Testis (tissue), 2 donors: ENCODE measurements at regions not wholly inside any gene's neighbourhood (a gene's known extent, or its start where the extent isn't known, plus 50 kb on each side); places are given as distances from the start of the nearest gene placed in this dataset.

ENCODE experiments used
- DNase-seq: peaks from one replicate; pipeline ENCODE4 v3.0.0-alpha.2; 2019
- H3K27ac ChIP-seq, 2 donors: fragments of 200-600 bp; sonication (generic); one replicate each; pipeline ENCODE4 v1.5.1; 2019
- H3K27me3 ChIP-seq: fragments of 200-600 bp; sonication (generic); one replicate; pipeline ENCODE4 v1.5.1; 2019
- H3K36me3 ChIP-seq: fragments of 200-600 bp; sonication (generic); one replicate; pipeline ENCODE4 v1.5.1; 2017; ENCODE audit warnings: low read depth; ENCODE audit errors: missing control alignments
- H3K4me1 ChIP-seq: fragments of 200-600 bp; sonication (generic); one replicate; pipeline ENCODE4 v1.5.1; 2019
- H3K4me3 ChIP-seq, 2 donors: fragments of 200-600 bp; sonication (generic); one replicate each; pipeline ENCODE4 v1.5.1; 2017 to 2019
- H3K9me3 ChIP-seq: fragments of 200-600 bp; sonication (generic); one replicate; pipeline ENCODE4 v1.5.1; 2017
- CTCF ChIP-seq, 3 experiments: fragments of 450-650 bp in 2 of 3; fragments of 200-600 bp in 1 of 3; sonication (generic) in 1 of 3; IDR thresholded peaks; one replicate each; pipeline ENCODE4 v1.5.1; 2016 to 2019; ENCODE audit warnings: antibody characterized with exemption in 3 of 3, mild to moderate bottlenecking in 2 of 3, moderate library complexity in 1 of 3
- POLR2A ChIP-seq: fragments of 450-650 bp; IDR thresholded peaks from one replicate; pipeline ENCODE4 v1.6.1; 2017; ENCODE audit warnings: antibody characterized with exemption, mild to moderate bottlenecking, moderate library complexity
- whole genome bisulfite sequencing, 2 donors: methylation state at CpG; one replicate each; pipeline ENCODE4 v1.1.5; 2018; 5-methylcytosine and 5-hydroxymethylcytosine counted together
- intact Hi-C: fragments of 100-400 bp; cut with DNase I; formaldehyde crosslinking; loops from one replicate; pipeline ENCODE4 v1.15.1; 2023; ENCODE audit warnings: low total_unique reads

- Histone ChIP-seq H3K9me3 (no peaks in the 10 kb centered on the region), H3K4me1 (no peaks in the 10 kb centered on the region), H3K27me3 (no peaks in the 10 kb centered on the region), H3K4me3 (peak overlapping the region in 1 of 2 donors; percentile 38), H3K36me3 (no peaks in the 10 kb centered on the region), H3K27ac (no peak overlapping the region)
- intact Hi-C loops = no loop called here
- DNase-seq = no peak
- TF ChIP-seq CTCF (IDR thresholded peaks at IDR 0.05) (no peak), POLR2A (no peak)
- 64 to 80% methylated on average over 15 of the region's 15 CpGs for WGBS, 2 donors
Observed at GRCh38 chr4:186930024-186930423, 206.4 kb upstream of the FAT1 start.

DNA sequence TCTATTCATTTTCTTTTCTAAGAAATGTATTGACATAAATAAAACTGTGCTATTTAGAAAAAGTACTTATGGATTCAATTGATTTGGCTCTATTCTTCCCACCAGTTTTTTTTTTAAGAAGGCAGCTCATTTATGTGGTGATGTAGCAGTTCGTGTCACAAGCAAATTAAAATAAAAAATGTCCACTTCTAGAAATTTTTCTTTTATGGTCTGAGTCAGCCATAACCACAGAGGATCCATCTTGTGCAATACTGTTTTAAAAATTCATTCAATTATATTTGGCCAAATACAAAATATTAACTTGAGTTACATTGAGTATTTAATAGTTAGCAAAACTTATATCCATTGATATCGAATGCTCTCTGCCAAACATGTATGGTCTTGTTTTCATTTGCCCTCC is 207.9 kb upstream of the FAT1 start:
- TF ChIP-seq POLR2A (no peak), CTCF (IDR thresholded peaks at IDR 0.05) (no peak)
- 89 to 93% methylated on average over 2 of the region's 2 CpGs for WGBS, 2 donors
- Histone ChIP-seq H3K36me3 (no peaks in the 10 kb centered on the region), H3K27ac (no peak overlapping the region), H3K27me3 (no peaks in the 10 kb centered on the region), H3K9me3 (no peaks in the 10 kb centered on the region), H3K4me1 (no peaks in the 10 kb centered on the region), H3K4me3 (no peak overlapping the region)
- DNase-seq = no peak
- intact Hi-C loops = no loop called here

- Histone ChIP-seq H3K27ac (no peak overlapping the region), H3K4me3 (no peak overlapping the region), H3K27me3 (no peaks in the 10 kb centered on the region), H3K4me1 (peaks cover 7% of the 10 kb centered on the region), H3K36me3 (no peaks in the 10 kb centered on the region), H3K9me3 (no peaks in the 10 kb centered on the region)
- intact Hi-C loops = no loop called here
- DNase-seq = no peak
- WGBS, 2 donors = 88 to 89% methylated on average over 5 of the region's 5 CpGs
- TF ChIP-seq POLR2A (no peak), CTCF (IDR thresholded peaks at IDR 0.05) (no peak)
Observed at GRCh38 chr4:186932196-186932595, 208.5 kb upstream of the FAT1 start.

DNA sequence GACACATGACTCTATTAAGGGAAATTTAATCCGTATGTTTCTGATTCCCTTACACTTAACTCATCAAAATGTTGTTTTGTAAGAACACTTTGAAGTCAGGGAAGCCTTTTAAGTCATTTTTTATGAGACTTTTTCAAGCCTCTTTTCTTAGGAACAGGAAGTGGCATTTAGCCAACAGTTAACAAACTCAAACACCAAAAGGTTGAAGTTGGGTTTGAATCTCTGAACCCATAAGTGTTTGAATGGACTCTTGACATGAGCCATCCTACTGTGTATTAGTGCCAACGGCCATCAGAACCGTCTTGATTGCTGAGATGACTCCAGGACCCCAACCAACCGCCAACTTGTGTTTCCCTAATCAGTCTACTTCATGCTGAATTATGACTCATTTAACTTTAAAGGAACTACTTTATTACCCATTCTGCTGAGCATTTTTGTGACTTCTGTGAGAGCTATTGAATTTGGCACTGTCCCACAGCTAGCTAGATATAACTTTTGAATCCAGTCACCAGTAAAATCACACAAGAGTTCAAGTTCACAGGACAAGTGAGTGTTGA is 209.1 kb upstream of the FAT1 start:
- Histone ChIP-seq H3K27me3 (no peaks in the 10 kb centered on the region), H3K36me3 (no peaks in the 10 kb centered on the region), H3K27ac (no peak overlapping the region), H3K4me1 (peaks cover 8% of the 10 kb centered on the region), H3K4me3 (no peak overlapping the region), H3K9me3 (no peaks in the 10 kb centered on the region)
- 73 to 78% methylated on average over 4 of the region's 4 CpGs for WGBS, 2 donors
- intact Hi-C loops = no loop called here
- no peak for DNase-seq
- TF ChIP-seq CTCF (IDR thresholded peaks at IDR 0.05) = no peak
- TF ChIP-seq POLR2A = no peak

GRCh38 chr4:186934244-186934643 is 210.6 kb upstream of the FAT1 start:
- peaks cover 8% of the 10 kb centered on the region for H3K4me1 ChIP-seq
- no peak overlapping the region for H3K4me3 ChIP-seq
- H3K27ac ChIP-seq = no peak overlapping the region
- no peaks in the 10 kb centered on the region for H3K9me3 ChIP-seq
- no peaks in the 10 kb centered on the region for H3K27me3 ChIP-seq
- 88 to 94% methylated on average over 10 of the region's 10 CpGs for WGBS, 2 donors
- DNase-seq = no peak
- TF ChIP-seq CTCF (IDR thresholded peaks at IDR 0.05) = no peak
- no peak for TF ChIP-seq POLR2A
- intact Hi-C loops = no loop called here
- H3K36me3 ChIP-seq = no peaks in the 10 kb centered on the region
